Retinal pigment epithelial cell (primary cell): ENCODE measurements at regions not wholly inside any gene's neighbourhood (a gene's known extent, or its start where the extent isn't known, plus 50 kb on each side); places are given as distances from the start of the nearest gene placed in this dataset.

Experiments
- DNase-seq: peaks from one replicate; pipeline ENCODE4 v3.0.0-alpha.2; 2010; ENCODE audit warnings: low read depth
- H3K4me3 ChIP-seq: 2 replicates; pipeline ENCODE4 v1.5.1; 2011; ENCODE audit warnings: mild to moderate bottlenecking, low read length, control low read depth, moderate library complexity
- CTCF ChIP-seq: conservative IDR thresholded peaks from 2 replicates; pipeline ENCODE4 v1.5.1; 2011; ENCODE audit warnings: low read depth, low read length, control low read depth, inconsistent platforms

DNA sequence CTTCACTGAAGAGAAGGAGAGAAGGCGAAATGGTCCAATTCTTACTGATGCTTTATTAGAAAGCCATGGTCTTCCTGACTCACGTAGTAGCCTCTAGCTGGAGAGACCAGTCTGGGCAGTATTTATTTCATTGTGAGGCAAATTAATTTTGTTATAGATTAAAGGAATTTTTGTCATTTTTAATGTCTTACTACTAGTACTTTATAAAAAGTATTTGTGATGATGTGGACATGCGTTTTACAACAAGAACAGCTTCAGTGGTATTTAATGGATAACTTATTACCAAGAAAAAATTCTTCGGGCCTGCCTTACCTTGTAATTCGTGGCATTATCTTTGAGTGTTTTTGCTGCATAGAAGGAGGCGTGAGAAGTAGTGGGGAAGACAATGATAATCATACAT is 339.4 kb upstream of the SHH start:
- DNase-seq = no peak
- H3K4me3 ChIP-seq = no peak overlapping the region
- TF ChIP-seq CTCF = no peak

- no peak for DNase-seq
- TF ChIP-seq CTCF = no peak
- H3K4me3 ChIP-seq = no peak overlapping the region
Observed at GRCh38 chr7:156151078-156151477, 338.8 kb upstream of the SHH start.

GRCh38 chr7:156148995-156149394 is 336.7 kb upstream of the SHH start:
- DNase-seq = no peak
- no peak overlapping the region for H3K4me3 ChIP-seq
- no peak for TF ChIP-seq CTCF

GRCh38 chr7:156148547-156148946 is 336.3 kb upstream of the SHH start:
- TF ChIP-seq CTCF = no peak

DNA sequence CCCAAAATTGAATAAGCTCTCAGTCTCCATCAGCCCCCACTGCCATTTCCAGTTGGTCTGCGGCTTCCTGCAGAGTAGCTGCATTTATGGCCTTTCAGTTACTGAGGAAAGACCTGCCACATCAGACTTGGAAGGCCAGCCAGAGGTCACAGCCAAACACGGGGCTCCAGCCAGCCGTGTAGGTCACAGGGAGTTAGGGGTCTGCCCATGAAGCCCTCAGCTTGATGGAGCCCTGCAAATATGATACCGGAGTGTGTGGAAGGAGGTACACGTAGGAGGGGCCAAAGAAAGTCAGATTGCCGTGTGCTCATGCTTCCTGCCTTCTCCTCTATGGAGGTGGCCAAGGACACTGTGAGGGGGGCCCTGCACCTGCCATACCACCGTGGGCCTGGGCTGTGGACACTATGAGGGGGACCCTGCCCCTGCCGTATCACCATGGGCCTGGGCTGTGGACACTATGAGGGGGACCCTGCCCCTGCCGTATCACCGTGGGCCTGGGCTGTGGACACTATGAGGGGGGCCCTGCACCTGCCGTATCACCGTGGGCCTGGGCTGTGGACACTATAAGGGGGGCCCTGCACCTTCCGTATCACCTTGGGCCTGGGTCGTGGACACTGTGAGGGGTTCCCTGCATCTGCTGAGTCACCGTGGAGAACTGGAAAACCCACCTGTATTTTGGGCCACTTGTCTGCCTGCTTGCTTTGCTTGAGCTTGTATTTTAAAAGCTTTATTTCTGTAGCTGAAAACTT is 335.7 kb upstream of the SHH start:
- TF ChIP-seq CTCF = no peak
- DNase-seq = no peak

More at GRCh38 chr7:156148547-156148946, 336.3 kb upstream of the SHH start:
- no peak for DNase-seq
- no peak overlapping the region for H3K4me3 ChIP-seq

GRCh38 chr7:156147104-156147503 is 334.8 kb upstream of the SHH start:
- DNase-seq = peak; percentile 9
- TF ChIP-seq CTCF = no peak
- no peak overlapping the region for H3K4me3 ChIP-seq

More for the DNA sequence above, 335.7 kb upstream of the SHH start:
- no peak overlapping the region for H3K4me3 ChIP-seq

DNA sequence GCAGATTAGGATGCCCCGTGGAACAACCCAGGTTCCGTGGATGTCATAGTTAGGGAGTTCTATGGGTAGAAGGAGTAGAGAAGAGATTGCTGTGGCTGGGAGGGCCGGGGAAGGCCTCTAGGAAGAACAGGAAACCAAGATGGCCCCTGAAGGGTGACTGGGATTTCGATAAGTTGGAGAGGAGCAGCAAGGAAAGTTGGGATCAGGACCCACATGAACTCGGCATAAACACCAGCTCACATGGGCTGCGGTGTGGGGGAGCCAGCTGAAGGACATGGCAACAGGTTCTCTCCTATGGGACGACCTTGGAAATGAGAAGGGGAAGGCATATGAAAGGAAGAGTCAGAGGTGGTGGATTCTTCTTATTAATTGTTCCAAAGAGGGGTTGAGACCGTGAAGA is 333.7 kb upstream of the SHH start:
- no peak for TF ChIP-seq CTCF
- no peak overlapping the region for H3K4me3 ChIP-seq
- DNase-seq = no peak
